Breast epithelium (tissue), 4 donors: ENCODE measurements at regions not wholly inside any gene's neighbourhood (a gene's known extent, or its start where the extent isn't known, plus 50 kb on each side); places are given as distances from the start of the nearest gene placed in this dataset.
A peak's percentile ranks its signal among the peaks of the same experiment; 100 is the strongest.

Source experiments
- DNase-seq, 2 donors: peaks; one replicate each; pipeline ENCODE4 v3.0.0-alpha.2; 2019; ENCODE audit warnings: low spot score in 2 of 2
- H3K27ac ChIP-seq, 2 donors: fragments of 200-600 bp; sonication (generic) in 1 of 2; one replicate each; pipeline ENCODE4 v1.5.1; 2016 to 2019; ENCODE audit warnings: mild to moderate bottlenecking in 1 of 2
- H3K27me3 ChIP-seq, 2 donors: fragments of 200-600 bp; sonication (generic) in 1 of 2; one replicate each; pipeline versions ENCODE4 v1.5.1 to v1.6.0; 2017 to 2019; ENCODE audit warnings: control low read depth in 1 of 2, mild to moderate bottlenecking in 1 of 2
- H3K36me3 ChIP-seq: fragments of 200-600 bp; one replicate; pipeline ENCODE4 v1.5.1; 2019
- H3K4me1 ChIP-seq, 2 donors: fragments of 200-600 bp; sonication (generic); one replicate each; pipeline ENCODE4 v1.5.1; 2016 to 2019; ENCODE audit warnings: control low read depth in 1 of 2
- H3K4me3 ChIP-seq, 3 donors: fragments of 200-600 bp; sonication (generic); 1 replicate in 2 of 3; 2 replicates in 1 of 3; pipeline ENCODE4 v1.5.1; 2016 to 2019; ENCODE audit warnings: mild to moderate bottlenecking in 3 of 3, moderate library complexity in 2 of 3
- H3K9me3 ChIP-seq, 2 donors: fragments of 200-600 bp; sonication (generic) in 1 of 2; one replicate each; pipeline ENCODE4 v1.5.1; 2016 to 2019; ENCODE audit warnings: control low read depth in 1 of 2
- POLR2A ChIP-seq: fragments of 450-650 bp; IDR thresholded peaks from one replicate; pipeline ENCODE4 v1.6.1; 2016; ENCODE audit warnings: antibody characterized with exemption, mild to moderate bottlenecking, moderate library complexity
- POLR2AphosphoS5 ChIP-seq, 3 donors: sonication (generic); formaldehyde crosslinking; IDR thresholded peaks; one replicate each; pipeline ENCODE4 v1.6.1; 2017; ENCODE audit warnings: antibody characterized with exemption in 3 of 3
- intact Hi-C: fragments of 100-400 bp; cut with DNase I; formaldehyde crosslinking; loops from one replicate; pipeline ENCODE4 v1.15.1; 2023; ENCODE audit warnings: low total_unique reads
- TF ChIP-seq, protein P1 (sequence below), 3 donors: fragments of 450-650 bp; IDR thresholded peaks; one replicate each; pipeline ENCODE4 v1.5.1; 2016 to 2017; ENCODE audit warnings: antibody characterized with exemption in 3 of 3, mild to moderate bottlenecking in 3 of 3, moderate library complexity in 3 of 3

DNA sequence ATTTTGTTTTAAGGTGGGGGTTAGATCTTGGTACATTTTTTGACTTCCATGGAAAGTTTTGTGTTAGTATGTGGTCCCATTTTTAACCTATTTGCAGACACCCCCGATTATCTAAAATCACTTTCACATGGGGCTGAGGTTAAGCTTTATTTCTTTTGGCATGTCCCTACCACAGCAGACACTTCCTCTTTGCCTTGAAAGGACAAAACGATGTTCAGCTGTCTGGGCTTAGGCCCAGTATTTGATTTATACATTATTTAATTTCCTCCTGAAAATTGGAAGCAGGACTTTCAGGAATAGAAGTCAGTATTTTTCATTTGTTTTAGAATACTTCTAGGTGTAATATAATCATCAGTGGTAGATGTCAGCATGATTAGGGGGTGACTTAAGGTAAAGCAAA, 112.4 kb upstream of the SPRY1 start:
- Histone ChIP-seq H3K27me3 (no peaks in the 10 kb centered on the region), H3K27ac (no peak overlapping the region), H3K4me3 (no peak overlapping the region), H3K4me1 (no peaks in the 10 kb centered on the region), H3K36me3 (no peaks in the 10 kb centered on the region), H3K9me3 (peaks cover 0 to 4% of the 10 kb centered on the region in 2 donors)
- intact Hi-C loops: no loop called here
- TF ChIP-seq POLR2AphosphoS5 (IDR thresholded peaks at IDR 0.05): no peak
- TF ChIP-seq POLR2A: no peak
- TF ChIP-seq, protein P1, sequence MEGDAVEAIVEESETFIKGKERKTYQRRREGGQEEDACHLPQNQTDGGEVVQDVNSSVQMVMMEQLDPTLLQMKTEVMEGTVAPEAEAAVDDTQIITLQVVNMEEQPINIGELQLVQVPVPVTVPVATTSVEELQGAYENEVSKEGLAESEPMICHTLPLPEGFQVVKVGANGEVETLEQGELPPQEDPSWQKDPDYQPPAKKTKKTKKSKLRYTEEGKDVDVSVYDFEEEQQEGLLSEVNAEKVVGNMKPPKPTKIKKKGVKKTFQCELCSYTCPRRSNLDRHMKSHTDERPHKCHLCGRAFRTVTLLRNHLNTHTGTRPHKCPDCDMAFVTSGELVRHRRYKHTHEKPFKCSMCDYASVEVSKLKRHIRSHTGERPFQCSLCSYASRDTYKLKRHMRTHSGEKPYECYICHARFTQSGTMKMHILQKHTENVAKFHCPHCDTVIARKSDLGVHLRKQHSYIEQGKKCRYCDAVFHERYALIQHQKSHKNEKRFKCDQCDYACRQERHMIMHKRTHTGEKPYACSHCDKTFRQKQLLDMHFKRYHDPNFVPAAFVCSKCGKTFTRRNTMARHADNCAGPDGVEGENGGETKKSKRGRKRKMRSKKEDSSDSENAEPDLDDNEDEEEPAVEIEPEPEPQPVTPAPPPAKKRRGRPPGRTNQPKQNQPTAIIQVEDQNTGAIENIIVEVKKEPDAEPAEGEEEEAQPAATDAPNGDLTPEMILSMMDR (IDR thresholded peaks at IDR 0.05): no peak
- no peak for DNase-seq

DNA sequence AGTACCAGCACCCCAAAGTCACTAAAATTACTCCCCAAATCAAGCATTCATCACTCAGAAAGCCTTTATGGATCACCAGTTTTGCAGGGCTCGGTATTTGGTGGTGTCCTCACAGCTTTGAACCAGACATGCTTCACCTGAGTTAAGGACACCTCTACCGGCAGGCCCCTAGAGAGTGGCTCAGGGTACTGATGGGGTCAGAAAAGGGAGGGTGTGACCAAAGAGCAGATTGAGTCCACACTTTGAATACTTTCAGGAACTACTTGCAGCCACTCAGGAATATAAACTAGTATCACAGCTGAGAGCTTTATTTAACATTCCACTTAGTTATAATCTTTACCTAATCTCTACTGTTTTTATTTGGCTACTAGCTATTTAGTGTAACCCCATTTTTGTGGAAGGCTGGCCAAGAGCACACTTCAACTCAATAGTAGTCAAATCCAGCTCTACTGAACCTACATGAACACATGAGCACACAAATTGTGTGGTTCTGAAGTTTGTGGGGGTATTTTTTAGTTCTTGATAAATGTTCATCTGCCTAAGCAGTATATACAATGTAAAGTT, 109.6 kb upstream of the SPRY1 start:
- H3K4me3 ChIP-seq: no peak overlapping the region
- no peak overlapping the region for H3K27ac ChIP-seq
- TF ChIP-seq, protein P1 (IDR thresholded peaks at IDR 0.05): no peak
- TF ChIP-seq POLR2AphosphoS5 (IDR thresholded peaks at IDR 0.05) (no peak), POLR2A (no peak)
- no peak for DNase-seq
- peaks cover 17 to 31% of the 10 kb centered on the region in 2 donors for H3K9me3 ChIP-seq
- no peaks in the 10 kb centered on the region for H3K36me3 ChIP-seq
- no peaks in the 10 kb centered on the region for H3K4me1 ChIP-seq
- H3K27me3 ChIP-seq: no peaks in the 10 kb centered on the region
- intact Hi-C loops: no loop called here

DNA sequence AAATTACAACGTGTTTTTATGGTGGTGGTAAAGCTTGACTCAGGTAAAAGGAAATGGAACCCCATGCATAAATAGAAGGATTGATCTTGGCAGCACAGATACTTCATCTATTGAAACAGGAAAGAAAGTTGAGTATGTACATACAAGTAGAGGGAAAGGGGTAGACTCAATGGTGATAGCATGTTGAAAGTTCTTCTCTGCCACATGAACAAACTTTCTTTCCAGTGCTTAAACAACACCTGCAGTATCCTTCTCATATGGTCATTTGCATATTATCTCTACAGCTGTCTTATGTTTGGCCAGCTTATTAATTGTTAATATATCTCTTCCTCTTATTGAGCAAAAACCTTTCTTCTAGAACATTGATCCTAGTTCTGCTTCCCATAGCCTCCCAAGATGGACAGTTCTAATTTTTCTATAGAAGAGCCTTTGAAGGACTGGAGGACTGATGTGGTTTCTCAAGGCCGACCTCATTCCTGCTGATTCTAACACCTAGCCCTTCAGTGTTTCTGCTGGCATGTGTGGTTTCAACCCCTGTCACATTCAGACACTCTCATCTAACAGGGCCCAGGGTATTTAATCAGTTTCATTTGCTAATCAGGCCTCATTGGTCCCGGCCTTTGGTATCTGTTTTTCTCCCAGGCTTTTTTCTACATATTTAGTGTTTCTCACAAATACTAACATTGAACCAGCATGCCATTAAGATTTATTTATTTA, 108.1 kb upstream of the SPRY1 start:
- TF ChIP-seq POLR2A (no peak), POLR2AphosphoS5 (IDR thresholded peaks at IDR 0.05) (no peak)
- TF ChIP-seq, protein P1 (IDR thresholded peaks at IDR 0.05): no peak
- Histone ChIP-seq H3K27me3 (no peaks in the 10 kb centered on the region), H3K27ac (no peak overlapping the region), H3K9me3 (peaks cover 27 to 38% of the 10 kb centered on the region in 2 donors), H3K36me3 (no peaks in the 10 kb centered on the region), H3K4me1 (no peaks in the 10 kb centered on the region), H3K4me3 (no peak overlapping the region)
- intact Hi-C loops: no loop called here
- no peak for DNase-seq

DNA sequence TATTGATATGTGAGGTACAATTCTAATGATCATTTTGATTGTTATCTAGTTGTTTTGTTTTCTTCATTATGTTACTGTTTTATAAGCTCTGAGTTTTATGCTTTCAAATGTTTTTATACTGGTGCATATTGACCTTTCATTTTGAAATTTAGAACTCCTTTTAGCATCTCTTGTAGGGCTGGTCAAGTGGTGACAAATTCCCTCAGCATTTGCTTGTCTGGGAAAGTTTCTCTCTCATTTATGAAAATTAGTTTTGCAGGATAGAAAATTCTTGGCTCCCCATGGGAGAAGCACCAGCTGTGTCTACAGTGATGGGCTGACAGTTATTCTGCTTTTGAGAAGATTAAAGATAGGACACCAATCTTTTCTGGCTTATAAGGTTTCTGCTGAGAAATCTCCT, 105.3 kb upstream of the SPRY1 start:
- no peak overlapping the region for H3K27ac ChIP-seq
- intact Hi-C loops: no loop called here
- no peaks in the 10 kb centered on the region for H3K36me3 ChIP-seq
- DNase-seq: no peak
- no peaks in the 10 kb centered on the region for H3K27me3 ChIP-seq
- TF ChIP-seq POLR2AphosphoS5 (IDR thresholded peaks at IDR 0.05) (no peak), POLR2A (no peak)
- TF ChIP-seq, protein P1 (IDR thresholded peaks at IDR 0.05): no peak
- H3K4me3 ChIP-seq: no peak overlapping the region
- H3K4me1 ChIP-seq: no peaks in the 10 kb centered on the region
- H3K9me3 ChIP-seq: peaks cover 28 to 38% of the 10 kb centered on the region in 2 donors

DNA sequence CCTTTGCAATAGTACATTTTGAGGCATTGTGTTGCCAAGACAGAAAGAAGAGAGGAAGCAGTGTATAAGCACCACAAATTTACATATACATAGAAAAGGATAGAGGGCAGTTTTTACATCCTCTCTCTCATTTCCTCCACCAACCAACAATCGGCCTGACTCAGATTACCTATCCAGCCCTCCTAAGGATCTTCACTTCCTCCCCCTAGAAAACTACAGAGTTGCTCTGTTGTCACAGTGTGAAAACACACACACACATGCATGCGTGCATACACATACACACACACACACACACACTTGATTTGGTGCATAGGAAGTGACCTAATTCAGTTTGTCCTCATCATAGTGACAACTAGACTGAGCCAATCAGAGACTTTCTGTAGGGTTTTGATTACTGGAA, 98.8 kb upstream of the SPRY1 start:
- Histone ChIP-seq H3K4me3 (no peak overlapping the region), H3K36me3 (no peaks in the 10 kb centered on the region), H3K4me1 (no peaks in the 10 kb centered on the region), H3K27me3 (no peaks in the 10 kb centered on the region), H3K9me3 (peaks cover 0 to 7% of the 10 kb centered on the region in 2 donors), H3K27ac (peak overlapping the region; percentile 22 to 81)
- no peak for DNase-seq
- no peak for TF ChIP-seq POLR2A
- TF ChIP-seq, protein P1 (IDR thresholded peaks at IDR 0.05): no peak
- TF ChIP-seq POLR2AphosphoS5 (IDR thresholded peaks at IDR 0.05): no peak
- intact Hi-C loops: no loop called here
